Muscle layer of colon (tissue), 2 donors: ENCODE measurements at regions not wholly inside any gene's neighbourhood (a gene's known extent, or its start where the extent isn't known, plus 50 kb on each side); places are given as distances from the start of the nearest gene placed in this dataset.
"Not testable (repeated sequence)": the region's sequence is repeated elsewhere in the genome, so short reads cannot be mapped to it uniquely, and the experiment has no call there.

ENCODE experiments used
- H3K27ac ChIP-seq: one replicate; pipeline ENCODE4 v1.7.0; 2013; ENCODE audit warnings: low read depth, mild to moderate bottlenecking, low read length, moderate library complexity
- H3K27me3 ChIP-seq, 2 donors: one replicate each; pipeline ENCODE4 v1.7.0; 2013; ENCODE audit warnings: low read length in 2 of 2, mild to moderate bottlenecking in 2 of 2; ENCODE audit not compliant: insufficient read depth in 2 of 2, control insufficient read depth in 1 of 2
- H3K36me3 ChIP-seq: one replicate; pipeline ENCODE4 v1.7.0; 2013; ENCODE audit warnings: mild to moderate bottlenecking, low read length; ENCODE audit not compliant: insufficient read depth
- H3K4me1 ChIP-seq: one replicate; pipeline ENCODE4 v1.7.0; 2013; ENCODE audit warnings: mild to moderate bottlenecking, low read length; ENCODE audit not compliant: insufficient read depth
- H3K4me3 ChIP-seq, 2 donors: one replicate each; pipeline ENCODE4 v1.7.0; 2013; ENCODE audit warnings: low read length in 2 of 2, low read depth in 1 of 2, mild to moderate bottlenecking in 1 of 2, moderate library complexity in 1 of 2
- H3K9ac ChIP-seq: one replicate; pipeline ENCODE4 v1.7.0; 2013; ENCODE audit warnings: low read length
- H3K9me3 ChIP-seq: one replicate; pipeline ENCODE4 v1.7.0; 2013; ENCODE audit warnings: mild to moderate bottlenecking, low read length
- donor health status: abdominal sarcoma.
- donor health status: Adenocarcinoma of cecum.

DNA sequence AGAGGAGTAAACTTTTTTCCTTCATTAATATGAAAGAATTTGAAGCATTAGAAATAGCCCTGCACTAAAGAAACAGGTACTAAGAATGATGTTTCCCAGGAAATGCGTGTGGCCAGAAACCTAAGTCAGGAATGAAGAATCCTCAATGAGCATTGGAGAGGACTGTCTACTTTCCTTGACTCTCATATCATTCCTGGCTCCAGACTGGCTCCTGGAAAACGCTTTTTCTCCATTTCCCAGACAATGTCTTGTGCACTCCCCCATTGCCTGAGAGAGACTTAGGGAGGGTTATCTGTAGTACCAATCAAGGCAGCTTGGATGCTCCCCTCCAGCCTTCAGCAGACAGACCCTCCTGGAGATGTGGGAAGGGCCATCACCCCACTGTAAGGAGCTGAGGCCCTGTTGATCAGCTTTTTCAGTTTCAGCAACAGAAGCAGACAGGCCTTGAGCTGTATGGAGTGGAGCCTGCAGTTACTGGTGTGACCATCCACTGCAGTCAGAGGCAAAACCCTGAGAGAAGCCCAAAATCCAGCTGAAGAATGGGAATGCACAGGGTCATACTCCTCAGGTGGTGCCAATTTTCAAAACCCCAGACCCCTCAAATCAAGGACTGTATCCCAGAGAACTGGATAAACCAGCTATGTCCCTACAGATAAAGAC lies 127.3 kb upstream of the NT5E start:
- Histone ChIP-seq H3K9me3 (no peaks in the 10 kb centered on the region), H3K27me3 (no peaks in the 10 kb centered on the region), H3K4me1 (no peaks in the 10 kb centered on the region), H3K36me3 (no peaks in the 10 kb centered on the region), H3K9ac (no peak overlapping the region), H3K4me3 (no peak overlapping the region), H3K27ac (no peak overlapping the region)

DNA sequence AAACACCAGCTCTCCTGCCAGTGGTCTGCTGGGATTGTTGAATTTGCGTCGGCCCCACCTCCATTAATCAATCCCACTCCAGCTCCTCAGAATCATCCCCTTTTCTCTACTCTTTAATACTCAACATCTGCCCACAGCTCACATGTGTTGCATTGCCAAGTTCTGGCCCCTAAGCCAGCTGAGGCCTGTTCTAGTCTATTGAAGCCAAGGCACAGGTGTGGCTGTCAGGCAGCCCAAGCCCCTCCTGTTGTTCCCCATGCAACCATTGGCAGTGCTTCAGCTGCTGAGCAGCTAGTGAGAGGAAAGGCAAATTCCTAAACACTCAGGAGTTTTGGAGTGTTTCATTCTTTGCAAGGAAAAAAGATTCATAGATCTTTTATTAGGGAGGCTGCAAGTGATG lies 128.0 kb upstream of the NT5E start:
- Histone ChIP-seq H3K27me3 (no peaks in the 10 kb centered on the region), H3K36me3 (no peaks in the 10 kb centered on the region), H3K4me3 (no peak overlapping the region), H3K9ac (no peak overlapping the region), H3K27ac (no peak overlapping the region), H3K9me3 (no peaks in the 10 kb centered on the region), H3K4me1 (no peaks in the 10 kb centered on the region)

DNA sequence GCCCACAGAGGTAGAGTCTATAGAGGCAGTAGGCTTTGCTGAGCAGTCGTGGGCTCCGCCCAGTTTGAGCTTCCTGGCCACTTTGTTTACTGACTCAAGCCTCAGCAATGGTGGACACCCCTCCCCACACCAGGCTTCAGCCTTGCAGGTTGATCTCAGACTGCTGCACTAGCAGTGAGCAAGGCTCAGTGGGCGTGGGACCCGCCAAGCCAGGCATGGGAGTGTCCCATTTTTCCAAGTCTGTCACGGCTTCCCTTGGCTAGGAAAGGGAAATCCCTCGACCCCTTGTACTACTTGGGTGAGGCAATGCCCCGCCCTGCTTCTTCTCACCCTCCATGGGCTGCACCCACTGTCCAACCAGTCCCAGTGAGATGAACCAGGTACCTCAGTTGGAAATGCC lies 135.3 kb upstream of the NT5E start:
- Histone ChIP-seq H3K36me3 (no peaks in the 10 kb centered on the region), H3K27me3 (no peaks in the 10 kb centered on the region), H3K4me1 (no peaks in the 10 kb centered on the region), H3K9me3 (no peaks in the 10 kb centered on the region), H3K9ac (no peak overlapping the region), H3K27ac (no peak overlapping the region), H3K4me3 (no peak overlapping the region)

DNA sequence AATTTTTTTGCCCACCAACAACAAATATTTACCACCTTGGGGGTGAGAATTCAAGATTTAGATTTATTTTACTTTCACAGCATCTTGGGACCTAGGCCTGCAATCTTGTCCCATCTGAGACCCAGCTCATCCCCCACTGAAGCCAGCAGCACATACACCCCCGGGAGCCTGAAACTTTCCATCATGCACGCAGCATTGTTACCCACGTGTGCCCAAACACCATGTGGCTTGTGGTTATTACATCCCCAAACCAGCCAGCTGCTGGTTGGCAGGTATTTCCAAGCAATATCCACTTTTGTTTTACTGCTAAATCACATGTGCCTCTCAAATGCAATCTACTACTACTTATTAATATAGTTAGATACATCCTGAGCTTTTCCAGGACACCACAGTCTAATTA lies 149.3 kb upstream of the NT5E start:
- Histone ChIP-seq H3K9me3 (no peaks in the 10 kb centered on the region), H3K9ac (no peak overlapping the region), H3K4me3 (no peak overlapping the region), H3K4me1 (no peaks in the 10 kb centered on the region), H3K27me3 (no peaks in the 10 kb centered on the region), H3K27ac (no peak overlapping the region), H3K36me3 (no peaks in the 10 kb centered on the region)

DNA sequence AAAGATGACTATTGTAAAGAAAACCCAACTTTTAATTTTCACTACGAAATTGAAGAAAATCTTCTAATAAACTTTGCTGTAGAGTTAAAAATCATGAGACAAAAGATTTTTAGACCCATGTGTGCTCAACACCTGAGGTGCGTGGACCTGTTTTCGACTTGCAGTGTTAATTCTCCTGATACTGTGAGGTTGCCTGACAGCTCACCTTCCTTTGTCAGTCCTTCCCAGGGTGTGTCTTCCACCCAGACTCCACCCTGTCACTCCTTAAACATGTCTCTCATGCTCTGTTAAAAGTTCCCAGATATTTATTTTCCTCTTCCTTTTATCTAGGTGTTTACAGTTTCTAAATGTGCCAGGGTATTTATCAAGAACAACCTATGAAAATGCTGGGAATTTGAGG lies 151.3 kb upstream of the NT5E start:
- Histone ChIP-seq H3K4me1 (no peaks in the 10 kb centered on the region), H3K36me3 (no peaks in the 10 kb centered on the region), H3K27ac (no peak overlapping the region)

DNA sequence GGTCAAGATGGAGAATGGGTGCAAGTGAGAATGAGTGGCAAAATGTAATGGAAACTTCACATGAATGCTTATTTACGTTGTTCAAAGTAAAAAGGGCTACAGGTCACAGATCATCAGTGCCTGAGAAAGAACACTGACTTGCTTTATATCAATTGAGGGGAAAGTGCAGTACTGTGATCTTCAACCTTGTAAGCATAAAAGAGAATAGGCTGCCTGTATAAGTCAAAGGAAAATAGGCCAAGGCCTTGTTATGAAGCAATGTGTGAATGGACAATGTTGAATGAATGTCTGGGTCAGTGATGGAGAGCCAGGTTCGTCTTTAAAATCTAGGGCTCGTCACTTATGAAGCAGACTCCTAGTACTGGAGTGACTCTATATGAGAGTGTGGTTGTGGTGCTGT lies 158.6 kb upstream of the NT5E start:
- no peaks in the 10 kb centered on the region for H3K4me1 ChIP-seq
- H3K36me3 ChIP-seq, result no peaks in the 10 kb centered on the region
- H3K27ac ChIP-seq, result no peak overlapping the region
- H3K27me3 ChIP-seq, result no peaks in the 10 kb centered on the region
- no peaks in the 10 kb centered on the region for H3K9me3 ChIP-seq
- no peak overlapping the region for H3K9ac ChIP-seq
- no peak overlapping the region for H3K4me3 ChIP-seq

More for the DNA sequence above, 151.3 kb upstream of the NT5E start:
- no peak overlapping the region for H3K4me3 ChIP-seq
- H3K9me3 ChIP-seq, result no peaks in the 10 kb centered on the region
- no peak overlapping the region for H3K9ac ChIP-seq
- no peaks in the 10 kb centered on the region for H3K27me3 ChIP-seq

DNA sequence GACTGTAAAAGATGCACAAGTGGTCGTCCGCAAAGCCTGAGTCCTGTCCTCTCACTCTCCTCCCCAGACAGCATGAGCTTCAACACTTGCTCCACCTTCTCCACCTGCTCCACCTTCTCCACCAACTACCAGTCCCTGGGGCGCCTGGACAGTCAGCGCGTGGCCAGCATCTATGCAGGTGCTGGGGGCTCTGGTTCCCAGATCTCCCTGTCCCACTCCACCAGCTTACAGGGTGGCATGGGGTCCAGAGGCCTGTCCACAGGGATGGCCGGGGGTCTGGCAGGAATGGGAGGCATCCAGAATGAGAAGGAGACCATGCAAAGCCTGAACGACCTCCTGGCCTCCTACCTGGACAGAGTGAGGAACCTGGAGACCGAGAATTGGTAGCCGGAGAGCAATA lies 162.2 kb upstream of the NT5E start:
- H3K4me3 ChIP-seq, result no peak overlapping the region
- H3K27ac ChIP-seq, result no peak overlapping the region
- no peak overlapping the region for H3K9ac ChIP-seq
- H3K4me1 ChIP-seq, result no peaks in the 10 kb centered on the region
- H3K9me3 ChIP-seq, result no peaks in the 10 kb centered on the region
- H3K27me3 ChIP-seq, result no peaks in the 10 kb centered on the region
- H3K36me3 ChIP-seq, result no peaks in the 10 kb centered on the region

DNA sequence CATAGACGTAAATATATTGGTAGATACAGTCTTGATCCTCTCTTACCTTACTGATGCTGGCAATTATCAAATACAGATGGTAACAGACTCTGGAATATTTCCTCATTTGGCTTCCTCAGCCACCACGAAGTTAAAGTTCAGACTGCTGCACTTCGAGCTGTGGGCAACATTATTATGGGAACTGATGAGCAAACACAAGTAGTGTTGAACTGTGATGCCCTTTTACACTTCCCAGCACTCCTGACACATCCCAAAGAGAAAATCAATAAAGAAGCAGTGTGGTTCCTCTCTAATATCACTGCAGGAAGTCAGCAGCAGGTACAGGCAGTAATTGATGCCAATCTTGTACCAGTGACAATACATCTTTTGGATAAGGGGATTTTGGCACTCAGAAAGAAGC lies 162.7 kb upstream of the NT5E start:
- Histone ChIP-seq H3K9ac (no peak overlapping the region), H3K36me3 (no peaks in the 10 kb centered on the region), H3K4me1 (no peaks in the 10 kb centered on the region), H3K27me3 (no peaks in the 10 kb centered on the region), H3K4me3 (no peak overlapping the region), H3K9me3 (no peaks in the 10 kb centered on the region), H3K27ac (no peak overlapping the region)

DNA sequence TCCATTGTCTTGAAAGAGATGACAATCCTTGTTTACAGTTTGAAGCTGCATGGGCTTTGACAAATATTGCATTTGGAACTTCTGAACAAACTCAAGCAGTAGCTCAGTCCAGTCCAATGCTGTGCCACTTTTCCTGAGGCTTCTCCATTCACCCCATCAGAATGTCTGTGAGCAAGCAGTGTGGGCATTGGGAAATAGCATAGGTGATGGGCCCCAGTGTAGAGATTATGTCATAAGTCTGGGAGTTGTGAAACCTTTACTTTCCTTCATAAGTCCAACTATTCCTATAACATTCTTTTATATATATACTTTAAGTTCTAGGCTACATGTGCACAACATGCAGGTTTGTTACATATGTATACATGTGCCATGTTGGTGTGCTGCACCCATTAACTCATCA lies 163.4 kb upstream of the NT5E start:
- not testable (repeated sequence) for H3K4me1 ChIP-seq, H3K4me3 ChIP-seq, H3K9me3 ChIP-seq, H3K9ac ChIP-seq, H3K36me3 ChIP-seq, H3K27ac ChIP-seq, H3K27me3 ChIP-seq

DNA sequence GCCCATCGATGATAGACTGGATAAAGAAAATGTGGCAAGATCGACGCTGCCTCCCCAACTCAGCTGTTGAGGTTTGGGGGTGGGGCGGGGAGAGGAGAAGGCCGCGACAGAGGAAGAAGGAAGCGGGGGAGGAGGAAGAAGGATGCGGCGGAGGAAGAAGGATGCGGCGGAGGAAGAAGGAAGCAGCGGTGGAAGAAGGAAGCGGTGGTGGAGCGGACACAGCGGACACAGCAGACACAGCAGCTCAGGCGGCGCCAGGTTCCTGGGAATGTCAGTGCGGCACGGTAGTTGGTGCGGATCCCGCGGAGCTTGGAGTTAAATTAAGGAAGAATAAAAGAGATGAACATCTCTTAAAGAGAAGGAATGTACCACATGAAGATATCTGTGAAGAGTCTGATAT lies 163.9 kb upstream of the NT5E start:
- no peaks in the 10 kb centered on the region for H3K27me3 ChIP-seq
- no peaks in the 10 kb centered on the region for H3K9me3 ChIP-seq
- H3K4me1 ChIP-seq, result no peaks in the 10 kb centered on the region
- H3K27ac ChIP-seq, result no peak overlapping the region
- H3K4me3 ChIP-seq, result no peak overlapping the region
- no peaks in the 10 kb centered on the region for H3K36me3 ChIP-seq
- no peak overlapping the region for H3K9ac ChIP-seq

DNA sequence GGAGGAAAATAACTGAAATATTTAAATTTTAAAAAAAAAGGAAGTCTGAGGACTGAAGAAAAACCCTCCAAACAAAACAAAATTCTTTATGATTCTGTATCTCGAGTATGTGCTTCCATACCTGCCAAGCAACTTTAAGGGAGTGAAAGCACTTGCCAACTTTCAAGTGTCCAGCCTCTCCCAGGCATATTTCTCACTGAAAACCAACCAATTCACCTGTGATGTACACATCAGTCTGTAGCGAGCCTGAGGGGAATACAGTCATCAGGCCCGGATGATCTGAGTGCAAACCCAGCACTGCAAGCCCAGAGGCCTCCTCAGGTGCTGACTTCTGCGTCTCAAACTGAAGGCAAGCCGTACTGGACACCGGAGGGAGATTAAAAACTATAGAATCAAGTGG lies 164.8 kb upstream of the NT5E start:
- H3K27me3 ChIP-seq, result no peaks in the 10 kb centered on the region
- no peak overlapping the region for H3K4me3 ChIP-seq
- H3K36me3 ChIP-seq, result no peaks in the 10 kb centered on the region
- no peak overlapping the region for H3K9ac ChIP-seq
- H3K27ac ChIP-seq, result no peak overlapping the region
- no peaks in the 10 kb centered on the region for H3K4me1 ChIP-seq
- H3K9me3 ChIP-seq, result no peaks in the 10 kb centered on the region

DNA sequence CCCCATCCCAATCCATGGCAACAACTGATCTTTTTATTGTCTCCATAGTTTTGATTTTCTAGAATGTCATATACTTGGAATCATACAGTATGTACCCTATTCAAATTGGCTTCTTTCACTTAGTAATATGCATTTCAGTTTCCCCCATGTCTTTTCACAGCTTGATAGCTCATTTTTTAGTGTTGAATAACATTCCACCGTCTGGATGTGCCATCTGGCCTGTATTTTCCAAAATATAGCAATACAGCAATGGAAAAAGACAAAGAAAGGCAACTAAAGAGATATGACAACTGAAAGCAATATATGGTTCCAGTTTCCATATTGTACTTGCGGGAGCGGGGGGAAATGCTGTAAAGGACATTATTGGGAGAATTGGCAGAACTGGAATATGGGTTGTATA lies 166.4 kb upstream of the NT5E start:
- no peak overlapping the region for H3K27ac ChIP-seq
- H3K27me3 ChIP-seq, result no peaks in the 10 kb centered on the region
- no peaks in the 10 kb centered on the region for H3K36me3 ChIP-seq
- H3K9ac ChIP-seq, result no peak overlapping the region
- no peaks in the 10 kb centered on the region for H3K4me1 ChIP-seq
- H3K4me3 ChIP-seq, result no peak overlapping the region
- no peaks in the 10 kb centered on the region for H3K9me3 ChIP-seq
